Type B pancreatic cell (in vitro differentiated cells): ENCODE measurements at regions not wholly inside any gene's neighbourhood (a gene's known extent, or its start where the extent isn't known, plus 50 kb on each side); places are given as distances from the start of the nearest gene placed in this dataset.

Experiments used
- DNase-seq: peaks from one replicate; pipeline ENCODE4 v3.0.0; 2021; ENCODE audit warnings: mixed read lengths; ENCODE audit not compliant: unreplicated experiment; ENCODE audit errors: extremely low spot score
- H3K27ac Mint-ChIP-seq: 2 replicates; pipeline ENCODE4 v1.8.0; 2021; ENCODE audit warnings: mild to moderate bottlenecking, mixed read lengths
- H3K27me3 Mint-ChIP-seq: 2 replicates; pipeline ENCODE4 v1.8.0; 2021; ENCODE audit warnings: mixed read lengths
- H3K36me3 Mint-ChIP-seq: 2 replicates; pipeline ENCODE4 v1.8.0; 2021; ENCODE audit warnings: mixed read lengths
- H3K4me1 Mint-ChIP-seq: one replicate; pipeline ENCODE4 v1.8.0; 2021; ENCODE audit warnings: mixed read lengths; ENCODE audit not compliant: unreplicated experiment
- H3K4me3 Mint-ChIP-seq: 2 replicates; pipeline ENCODE4 v1.8.0; 2021; ENCODE audit warnings: mild to moderate bottlenecking, mixed read lengths
- H3K9me3 Mint-ChIP-seq: 2 replicates; pipeline ENCODE4 v1.8.0; 2021; ENCODE audit warnings: mixed read lengths
- TF ChIP-seq, protein P1 (sequence below): fragments of 200-600 bp; sonication (generic); conservative IDR thresholded peaks from 2 replicates; pipeline ENCODE4 v1.5.0; 2021; ENCODE audit warnings: antibody characterized with exemption, mild to moderate bottlenecking

DNA sequence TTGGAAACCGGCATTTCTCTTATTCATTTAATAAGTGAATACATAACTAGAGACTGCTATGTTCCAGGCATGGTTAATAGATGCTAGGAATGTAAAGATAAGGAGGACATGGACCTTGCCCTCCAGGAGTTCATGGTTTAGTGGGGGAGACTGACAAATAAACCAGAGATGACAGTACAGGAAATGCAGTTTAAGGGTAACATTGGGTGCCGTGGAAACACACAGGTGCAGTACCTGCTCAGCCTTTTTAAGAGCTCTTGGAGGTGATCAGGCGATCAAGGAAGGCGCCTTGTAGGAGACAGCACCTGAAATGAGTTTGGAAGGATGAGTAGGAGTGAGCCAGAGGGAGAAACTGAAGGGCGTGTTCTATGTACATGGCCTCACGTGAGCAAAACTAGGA lies 145.8 kb downstream of the AASDH start:
- Mint-ChIP-seq H3K27me3 (no peaks in the 10 kb centered on the region), H3K4me1 (peaks cover 23% of the 10 kb centered on the region), H3K9me3 (no peaks in the 10 kb centered on the region), H3K36me3 (peaks cover 3% of the 10 kb centered on the region), H3K4me3 (peak overlapping the region; percentile 49), H3K27ac (peak overlapping the region; percentile 53)
- no peak for DNase-seq
- TF ChIP-seq, protein P1, sequence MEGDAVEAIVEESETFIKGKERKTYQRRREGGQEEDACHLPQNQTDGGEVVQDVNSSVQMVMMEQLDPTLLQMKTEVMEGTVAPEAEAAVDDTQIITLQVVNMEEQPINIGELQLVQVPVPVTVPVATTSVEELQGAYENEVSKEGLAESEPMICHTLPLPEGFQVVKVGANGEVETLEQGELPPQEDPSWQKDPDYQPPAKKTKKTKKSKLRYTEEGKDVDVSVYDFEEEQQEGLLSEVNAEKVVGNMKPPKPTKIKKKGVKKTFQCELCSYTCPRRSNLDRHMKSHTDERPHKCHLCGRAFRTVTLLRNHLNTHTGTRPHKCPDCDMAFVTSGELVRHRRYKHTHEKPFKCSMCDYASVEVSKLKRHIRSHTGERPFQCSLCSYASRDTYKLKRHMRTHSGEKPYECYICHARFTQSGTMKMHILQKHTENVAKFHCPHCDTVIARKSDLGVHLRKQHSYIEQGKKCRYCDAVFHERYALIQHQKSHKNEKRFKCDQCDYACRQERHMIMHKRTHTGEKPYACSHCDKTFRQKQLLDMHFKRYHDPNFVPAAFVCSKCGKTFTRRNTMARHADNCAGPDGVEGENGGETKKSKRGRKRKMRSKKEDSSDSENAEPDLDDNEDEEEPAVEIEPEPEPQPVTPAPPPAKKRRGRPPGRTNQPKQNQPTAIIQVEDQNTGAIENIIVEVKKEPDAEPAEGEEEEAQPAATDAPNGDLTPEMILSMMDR = no peak

GRCh38 chr4:56240554-56241174 lies 146.6 kb downstream of the AASDH start:
- TF ChIP-seq, protein P1 = no peak
- no peak overlapping the region for H3K4me3 Mint-ChIP-seq
- H3K27ac Mint-ChIP-seq = peak overlapping the region; percentile 53
- peaks cover 3% of the 10 kb centered on the region for H3K36me3 Mint-ChIP-seq
- no peak for DNase-seq
- H3K27me3 Mint-ChIP-seq = no peaks in the 10 kb centered on the region
- H3K4me1 Mint-ChIP-seq = peaks cover 24% of the 10 kb centered on the region
- no peaks in the 10 kb centered on the region for H3K9me3 Mint-ChIP-seq

GRCh38 chr4:56238251-56238650 lies 149.0 kb downstream of the AASDH start:
- no peak overlapping the region for H3K27ac Mint-ChIP-seq
- H3K4me1 Mint-ChIP-seq = peaks cover 27% of the 10 kb centered on the region
- no peak for DNase-seq
- H3K4me3 Mint-ChIP-seq = no peak overlapping the region
- H3K9me3 Mint-ChIP-seq = no peaks in the 10 kb centered on the region
- TF ChIP-seq, protein P1 = no peak
- no peaks in the 10 kb centered on the region for H3K27me3 Mint-ChIP-seq
- peaks cover 3% of the 10 kb centered on the region for H3K36me3 Mint-ChIP-seq

DNA sequence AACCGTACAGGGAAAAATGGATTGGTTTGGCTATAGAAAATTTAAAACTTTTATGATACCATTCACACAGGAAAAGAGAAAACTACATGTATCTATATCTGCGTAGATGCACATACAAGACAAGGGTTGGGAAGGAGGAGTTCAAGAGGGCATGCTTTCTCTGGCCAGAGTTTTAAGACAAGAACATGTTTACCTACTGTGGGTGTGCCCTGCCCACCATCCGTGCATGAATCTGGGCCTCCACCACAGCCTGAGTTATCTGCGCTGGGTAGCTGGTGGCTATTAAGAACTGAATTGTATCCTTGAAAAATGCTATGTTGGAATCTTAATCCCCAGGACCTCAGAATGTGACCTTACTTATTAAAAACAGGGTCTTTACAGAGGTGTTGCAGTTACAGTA lies 151.6 kb downstream of the AASDH start:
- Mint-ChIP-seq H3K9me3 (peaks cover 3% of the 10 kb centered on the region), H3K4me3 (no peak overlapping the region), H3K36me3 (peaks cover 13% of the 10 kb centered on the region), H3K27ac (no peak overlapping the region), H3K4me1 (peaks cover 14% of the 10 kb centered on the region), H3K27me3 (no peaks in the 10 kb centered on the region)
- DNase-seq = no peak
- TF ChIP-seq, protein P1 = no peak

DNA sequence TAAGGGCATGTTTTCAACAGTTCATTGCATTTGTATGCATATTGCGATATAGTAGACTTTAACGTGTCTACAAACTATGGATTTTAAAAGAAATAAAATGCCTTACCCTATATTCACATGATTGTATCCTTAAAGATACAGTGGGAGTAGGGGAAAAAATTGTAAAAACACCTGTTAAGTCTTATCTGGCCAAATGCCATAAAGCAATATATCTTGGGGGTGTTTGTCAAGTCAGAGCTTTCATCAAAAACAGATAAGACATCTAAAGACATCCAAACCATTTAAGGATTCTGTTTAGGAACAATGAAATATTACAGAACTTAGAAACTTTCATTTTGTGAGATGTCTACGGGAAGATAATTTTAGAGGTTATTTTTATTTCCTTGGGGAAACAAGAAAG lies 152.3 kb downstream of the AASDH start:
- Mint-ChIP-seq H3K27me3 (no peaks in the 10 kb centered on the region), H3K4me1 (peaks cover 10% of the 10 kb centered on the region), H3K9me3 (peaks cover 3% of the 10 kb centered on the region), H3K4me3 (no peak overlapping the region), H3K36me3 (peaks cover 17% of the 10 kb centered on the region), H3K27ac (no peak overlapping the region)
- no peak for DNase-seq
- TF ChIP-seq, protein P1 = no peak

DNA sequence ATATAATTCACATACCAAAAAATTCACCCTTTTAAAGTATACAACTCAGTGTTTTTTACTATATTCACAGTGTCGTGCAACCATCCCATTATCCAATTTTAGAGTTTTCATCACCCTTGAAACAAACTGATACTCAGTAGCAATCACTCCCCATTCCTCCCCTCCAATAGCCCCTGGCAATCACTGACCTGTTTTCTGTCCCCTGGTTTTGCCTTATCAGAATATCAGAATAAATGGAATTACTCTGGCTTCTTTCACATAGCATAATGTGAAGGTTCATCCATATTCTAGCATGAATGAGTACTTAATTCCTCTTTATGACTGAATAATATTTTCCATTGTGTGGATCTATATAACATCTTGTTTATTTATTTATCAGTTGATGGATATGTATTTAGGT lies 153.2 kb downstream of the AASDH start:
- TF ChIP-seq, protein P1 = no peak
- Mint-ChIP-seq H3K4me3 (no peak overlapping the region), H3K9me3 (peaks cover 3% of the 10 kb centered on the region), H3K4me1 (peaks cover 10% of the 10 kb centered on the region), H3K27ac (no peak overlapping the region), H3K27me3 (no peaks in the 10 kb centered on the region), H3K36me3 (peaks cover 19% of the 10 kb centered on the region)
- no peak for DNase-seq
